HFFc6 (cell line): ENCODE measurements at regions not wholly inside any gene's neighbourhood (a gene's known extent, or its start where the extent isn't known, plus 50 kb on each side); places are given as distances from the start of the nearest gene placed in this dataset.
A peak's percentile ranks its signal among the peaks of the same experiment; 100 is the strongest.
"Not testable (repeated sequence)": the region's sequence is repeated elsewhere in the genome, so short reads cannot be mapped to it uniquely, and the experiment has no call there.

Experiments
- DNase-seq: peaks from one replicate; pipeline ENCODE4 v3.0.0-alpha.2; 2018
- H3K27ac Mint-ChIP-seq: 2 replicates; pipeline ENCODE4 v1.8.0; 2020; ENCODE audit warnings: mild to moderate bottlenecking, mixed read lengths
- H3K27me3 Mint-ChIP-seq: 2 replicates; pipeline ENCODE4 v1.8.0; 2021; ENCODE audit warnings: mild to moderate bottlenecking, moderate library complexity, mixed read lengths; ENCODE audit not compliant: insufficient read depth
- H3K36me3 Mint-ChIP-seq: 2 replicates; pipeline ENCODE4 v1.8.0; 2021; ENCODE audit warnings: low read depth, mixed read lengths
- H3K4me1 Mint-ChIP-seq: 2 replicates; pipeline ENCODE4 v1.8.0; 2020; ENCODE audit warnings: low read depth, mixed read lengths
- H3K4me3 Mint-ChIP-seq: 2 replicates; pipeline ENCODE4 v1.8.0; 2020; ENCODE audit warnings: mild to moderate bottlenecking, moderate library complexity, mixed read lengths
- H3K9me3 Mint-ChIP-seq: 2 replicates; pipeline ENCODE4 v1.8.0; 2020; ENCODE audit warnings: mild to moderate bottlenecking, mixed read lengths
- TF ChIP-seq, protein P1 (sequence below): fragments of 200-600 bp; sonication (generic); IDR thresholded peaks from 2 replicates; pipeline ENCODE4 v1.5.0; 2021; ENCODE audit warnings: antibody characterized with exemption, mild to moderate bottlenecking

DNA sequence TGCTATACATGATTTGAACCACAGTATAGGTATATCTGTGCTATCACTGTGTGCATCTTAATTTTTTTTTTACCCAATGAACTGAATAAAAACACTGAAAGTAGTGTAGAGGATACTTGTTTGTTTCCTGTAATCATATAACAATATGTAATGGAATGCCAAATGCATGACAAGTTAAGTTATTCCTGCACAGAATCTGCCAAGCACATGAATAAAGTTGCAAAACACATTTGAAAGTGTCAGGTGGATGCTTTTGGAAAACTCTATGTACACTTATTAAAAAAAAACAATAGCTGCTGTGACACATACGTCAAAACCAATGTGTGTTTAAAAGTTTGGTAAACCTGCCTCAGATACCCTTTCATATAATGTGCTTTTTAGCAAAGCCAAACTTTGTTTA lies 1638.1 kb upstream of the SEL1L start:
- TF ChIP-seq, protein P1, sequence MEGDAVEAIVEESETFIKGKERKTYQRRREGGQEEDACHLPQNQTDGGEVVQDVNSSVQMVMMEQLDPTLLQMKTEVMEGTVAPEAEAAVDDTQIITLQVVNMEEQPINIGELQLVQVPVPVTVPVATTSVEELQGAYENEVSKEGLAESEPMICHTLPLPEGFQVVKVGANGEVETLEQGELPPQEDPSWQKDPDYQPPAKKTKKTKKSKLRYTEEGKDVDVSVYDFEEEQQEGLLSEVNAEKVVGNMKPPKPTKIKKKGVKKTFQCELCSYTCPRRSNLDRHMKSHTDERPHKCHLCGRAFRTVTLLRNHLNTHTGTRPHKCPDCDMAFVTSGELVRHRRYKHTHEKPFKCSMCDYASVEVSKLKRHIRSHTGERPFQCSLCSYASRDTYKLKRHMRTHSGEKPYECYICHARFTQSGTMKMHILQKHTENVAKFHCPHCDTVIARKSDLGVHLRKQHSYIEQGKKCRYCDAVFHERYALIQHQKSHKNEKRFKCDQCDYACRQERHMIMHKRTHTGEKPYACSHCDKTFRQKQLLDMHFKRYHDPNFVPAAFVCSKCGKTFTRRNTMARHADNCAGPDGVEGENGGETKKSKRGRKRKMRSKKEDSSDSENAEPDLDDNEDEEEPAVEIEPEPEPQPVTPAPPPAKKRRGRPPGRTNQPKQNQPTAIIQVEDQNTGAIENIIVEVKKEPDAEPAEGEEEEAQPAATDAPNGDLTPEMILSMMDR = no peak
- no peaks in the 10 kb centered on the region for H3K36me3 Mint-ChIP-seq
- H3K4me3 Mint-ChIP-seq = no peak overlapping the region
- no peak overlapping the region for H3K27ac Mint-ChIP-seq
- no peak for DNase-seq
- H3K27me3 Mint-ChIP-seq = no peaks in the 10 kb centered on the region
- H3K4me1 Mint-ChIP-seq = peaks cover 5% of the 10 kb centered on the region; the same call in 1 of the 2 replicates
- peaks cover 19% of the 10 kb centered on the region for H3K9me3 Mint-ChIP-seq

DNA sequence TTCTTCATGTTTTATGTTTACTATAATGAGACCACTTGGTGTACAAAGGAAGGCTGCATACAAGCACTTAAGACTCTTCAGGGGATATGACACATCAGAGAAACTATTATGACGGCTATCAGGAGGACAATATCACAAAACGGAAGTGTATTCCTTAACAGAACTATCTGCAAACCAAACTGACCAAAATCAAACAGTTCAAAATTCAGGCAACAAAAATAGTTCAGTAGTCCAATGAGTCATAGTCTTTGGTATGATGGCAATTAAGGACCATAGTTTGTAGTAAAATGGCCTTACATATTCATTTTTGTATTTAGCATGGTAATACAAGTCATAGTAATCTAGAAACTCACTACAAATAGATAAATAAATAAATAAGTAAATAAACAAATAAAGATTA lies 1638.7 kb upstream of the SEL1L start:
- H3K27ac Mint-ChIP-seq = no peak overlapping the region; the same call in 1 of the 2 replicates
- DNase-seq = peak; percentile 71

DNA sequence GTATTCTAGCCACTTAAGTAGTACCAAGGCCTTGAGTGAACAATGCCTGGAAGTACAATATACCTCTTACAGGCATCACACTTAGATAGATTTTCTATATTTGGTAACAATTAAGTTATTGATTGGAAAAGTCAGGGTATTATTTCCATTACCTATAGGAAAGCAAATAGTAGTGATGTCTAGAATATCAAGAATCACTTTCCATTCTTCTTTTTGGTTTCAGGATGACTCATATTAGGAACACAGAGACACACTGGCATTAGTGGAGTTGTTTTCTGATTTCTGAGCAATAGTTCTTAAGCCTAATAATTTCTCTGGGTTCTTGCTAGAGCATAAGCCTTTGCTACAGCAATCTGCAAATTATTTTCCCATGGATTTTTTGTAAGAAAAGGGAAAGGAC lies 1640.0 kb upstream of the SEL1L start:
- TF ChIP-seq, protein P1 = no peak
- no peak overlapping the region for H3K27ac Mint-ChIP-seq
- no peak for DNase-seq
- no peaks in the 10 kb centered on the region for H3K36me3 Mint-ChIP-seq
- H3K4me3 Mint-ChIP-seq = no peak overlapping the region
- peaks cover 5% of the 10 kb centered on the region; the same call in 1 of the 2 replicates for H3K4me1 Mint-ChIP-seq
- peaks cover 15% of the 10 kb centered on the region for H3K9me3 Mint-ChIP-seq
- H3K27me3 Mint-ChIP-seq = no peaks in the 10 kb centered on the region

More for the DNA sequence above, 1638.7 kb upstream of the SEL1L start:
- Mint-ChIP-seq H3K4me3 (peak overlapping the region; percentile 12; the same call in 1 of the 2 replicates), H3K36me3 (no peaks in the 10 kb centered on the region), H3K9me3 (peaks cover 15% of the 10 kb centered on the region), H3K27me3 (no peaks in the 10 kb centered on the region), H3K4me1 (peaks cover 5% of the 10 kb centered on the region; the same call in 1 of the 2 replicates)
- TF ChIP-seq, protein P1 = no peak

DNA sequence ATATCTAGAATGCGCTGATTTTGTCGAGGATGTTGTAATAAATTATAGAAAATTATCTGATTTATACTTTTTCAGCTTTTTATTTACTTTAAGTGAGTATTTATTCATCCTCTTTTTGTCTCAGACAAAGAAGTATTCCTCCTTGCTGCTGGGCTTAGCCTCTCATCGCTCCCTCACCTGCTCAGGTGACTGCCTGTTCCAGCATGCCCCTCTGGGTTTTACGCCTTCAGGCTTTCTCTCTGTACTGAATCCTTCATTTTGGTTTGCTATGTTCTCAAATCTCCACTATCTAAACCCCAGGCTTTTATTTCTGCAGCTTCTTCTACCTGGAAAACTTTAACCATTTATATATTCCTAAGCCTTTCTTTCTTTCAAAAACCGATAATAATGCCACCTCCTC lies 1650.9 kb upstream of the SEL1L start:
- no peak overlapping the region for H3K4me3 Mint-ChIP-seq
- TF ChIP-seq, protein P1 = no peak
- peaks cover 28% of the 10 kb centered on the region for H3K9me3 Mint-ChIP-seq
- no peak for DNase-seq
- peaks cover 10% of the 10 kb centered on the region for H3K36me3 Mint-ChIP-seq
- peaks cover 5% of the 10 kb centered on the region; the same call in 1 of the 2 replicates for H3K4me1 Mint-ChIP-seq
- no peak overlapping the region for H3K27ac Mint-ChIP-seq
- no peaks in the 10 kb centered on the region for H3K27me3 Mint-ChIP-seq

DNA sequence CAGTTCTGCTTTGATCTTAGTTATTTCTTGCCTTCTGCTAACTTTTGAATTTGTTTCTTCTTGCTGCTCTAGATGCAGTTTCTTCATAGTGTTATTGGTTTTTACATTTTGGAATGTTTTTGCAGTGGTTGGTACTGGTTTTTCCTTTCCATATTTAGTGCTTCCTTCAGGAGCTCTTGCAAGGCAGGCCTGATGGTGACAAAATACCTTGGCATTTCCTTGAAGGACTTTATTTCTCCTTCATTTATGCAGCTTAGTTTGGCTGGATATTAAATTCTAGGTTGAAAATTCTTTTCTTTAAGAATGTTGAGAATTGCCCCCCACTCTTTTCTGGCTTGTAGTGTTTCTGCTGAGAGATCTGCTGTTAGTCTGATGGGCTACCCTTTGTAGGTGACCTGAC lies 1654.7 kb upstream of the SEL1L start:
- H3K4me1 Mint-ChIP-seq, H3K27ac Mint-ChIP-seq, H3K27me3 Mint-ChIP-seq, H3K4me3 Mint-ChIP-seq: not testable (repeated sequence)
- peaks cover 43% of the 10 kb centered on the region for H3K9me3 Mint-ChIP-seq
- peaks cover 10% of the 10 kb centered on the region for H3K36me3 Mint-ChIP-seq
- DNase-seq = peak; percentile 19

GRCh38 chr14:83196236-83196635 lies 1662.6 kb upstream of the SEL1L start:
- Mint-ChIP-seq H3K4me3 (no peak overlapping the region), H3K36me3 (no peaks in the 10 kb centered on the region; the same call in 1 of the 2 replicates), H3K27me3 (no peaks in the 10 kb centered on the region; the same call in 1 of the 2 replicates), H3K4me1 (no peaks in the 10 kb centered on the region), H3K9me3 (peaks cover 31% of the 10 kb centered on the region), H3K27ac (no peak overlapping the region)
- no peak for DNase-seq
- TF ChIP-seq, protein P1 = no peak
